ENCODE measurements at regions not wholly inside any gene's neighbourhood (a gene's known extent, or its start where the extent isn't known, plus 50 kb on each side); places are given as distances from the start of the nearest gene placed in this dataset.

DNA sequence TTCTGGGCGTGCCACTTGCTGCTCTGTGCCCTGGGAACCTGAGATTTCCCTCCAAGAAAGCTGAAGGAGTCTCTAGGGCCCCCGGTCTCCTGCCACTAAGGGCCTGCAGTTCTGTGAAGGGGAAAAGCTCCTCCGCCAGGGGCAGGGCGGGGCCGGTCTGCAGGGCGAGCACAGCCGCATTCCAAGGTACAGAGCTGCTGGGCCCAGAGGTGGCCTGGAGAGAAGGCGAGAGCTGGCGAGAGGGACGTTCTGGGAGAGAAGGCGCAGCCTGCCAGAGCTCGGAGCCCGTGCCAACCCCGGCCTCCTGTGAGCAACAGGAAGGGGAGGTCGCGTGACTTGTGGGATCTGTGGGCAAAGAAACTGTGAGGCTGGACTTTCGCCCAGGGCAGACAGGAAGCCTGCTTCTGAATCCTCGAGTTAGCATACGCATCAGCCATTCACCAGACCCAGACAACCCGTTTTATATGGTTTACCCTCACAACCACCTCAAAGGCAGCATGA lies 500.4 kb downstream of the SHQ1 start:
- no peak for TF ChIP-seq CTCF (conservative IDR thresholded peaks at IDR 0.05; ENCODE audit: low read depth, low read length)
- Histone ChIP-seq H3K4me1 (ENCODE audit: low read depth, poor library complexity, severe bottlenecking) (no peaks in the 10 kb centered on the region), H4K20me1 (ENCODE audit: insufficient read depth) (no peaks in the 10 kb centered on the region), H3K9ac (no peak overlapping the region), H3K27me3 (ENCODE audit: insufficient read depth, low read depth) (no peaks in the 10 kb centered on the region), H2AFZ (ENCODE audit: low read depth) (no peak overlapping the region), H3K36me3 (ENCODE audit: insufficient read depth) (no peaks in the 10 kb centered on the region), H3K27ac (no peak overlapping the region), H3K4me3 (IDR thresholded peaks at IDR 0.05; ENCODE audit: insufficient read depth, low read depth, low read length) (no peak overlapping the region), H3K4me2 (no peak overlapping the region), H3K79me2 (ENCODE audit: insufficient read depth, low read depth) (no peaks in the 10 kb centered on the region)

DNA sequence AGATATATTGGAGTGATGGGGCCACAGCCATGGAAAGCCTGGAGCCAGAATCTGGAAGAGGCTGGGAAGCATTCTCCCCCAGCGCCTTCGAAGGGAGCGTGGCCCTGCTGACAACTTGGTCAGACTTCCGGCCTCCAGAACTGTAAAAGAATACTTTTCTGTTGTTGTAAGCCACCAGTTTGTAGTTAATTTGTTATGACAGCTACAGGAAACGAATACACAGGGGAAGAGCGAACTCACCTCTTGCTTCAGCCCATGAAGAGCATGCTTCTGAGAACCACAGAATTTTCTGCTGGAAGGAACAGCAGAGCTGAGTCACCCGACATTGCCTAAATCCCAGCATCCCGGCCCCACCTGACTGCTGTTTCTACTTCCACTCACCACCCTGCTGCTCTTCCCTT lies 501.7 kb downstream of the SHQ1 start:
- no peak overlapping the region for H2AFZ ChIP-seq (ENCODE audit: low read depth)
- no peaks in the 10 kb centered on the region for H4K20me1 ChIP-seq (ENCODE audit: insufficient read depth)
- no peak overlapping the region for H3K4me2 ChIP-seq
- no peak overlapping the region for H3K4me3 ChIP-seq (IDR thresholded peaks at IDR 0.05; ENCODE audit: insufficient read depth, low read depth, low read length)
- no peak overlapping the region for H3K9ac ChIP-seq
- no peak for TF ChIP-seq CTCF (conservative IDR thresholded peaks at IDR 0.05; ENCODE audit: low read depth, low read length)
- no peaks in the 10 kb centered on the region for H3K79me2 ChIP-seq (ENCODE audit: insufficient read depth, low read depth)
- no peaks in the 10 kb centered on the region for H3K4me1 ChIP-seq (ENCODE audit: low read depth, poor library complexity, severe bottlenecking)
- no peaks in the 10 kb centered on the region for H3K27me3 ChIP-seq (ENCODE audit: insufficient read depth, low read depth)
- no peaks in the 10 kb centered on the region for H3K36me3 ChIP-seq (ENCODE audit: insufficient read depth)
- no peak overlapping the region for H3K27ac ChIP-seq

GRCh38 chr3:72345980-72346379 lies 502.3 kb downstream of the SHQ1 start:
- no peaks in the 10 kb centered on the region for H4K20me1 ChIP-seq (ENCODE audit: insufficient read depth)
- no peak overlapping the region for H3K4me2 ChIP-seq
- H3K27ac ChIP-seq: no peak overlapping the region
- no peak overlapping the region for H2AFZ ChIP-seq (ENCODE audit: low read depth)
- no peaks in the 10 kb centered on the region for H3K36me3 ChIP-seq (ENCODE audit: insufficient read depth)
- no peaks in the 10 kb centered on the region for H3K79me2 ChIP-seq (ENCODE audit: insufficient read depth, low read depth)
- no peak overlapping the region for H3K4me3 ChIP-seq (IDR thresholded peaks at IDR 0.05; ENCODE audit: insufficient read depth, low read depth, low read length)
- no peak for TF ChIP-seq CTCF (conservative IDR thresholded peaks at IDR 0.05; ENCODE audit: low read depth, low read length)
- no peaks in the 10 kb centered on the region for H3K4me1 ChIP-seq (ENCODE audit: low read depth, poor library complexity, severe bottlenecking)
- no peak overlapping the region for H3K9ac ChIP-seq
- no peaks in the 10 kb centered on the region for H3K27me3 ChIP-seq (ENCODE audit: insufficient read depth, low read depth)

- Histone ChIP-seq H3K4me3 (IDR thresholded peaks at IDR 0.05; ENCODE audit: insufficient read depth, low read depth, low read length) (no peak overlapping the region), H3K4me2 (no peak overlapping the region)
Observed at GRCh38 chr3:72345237-72345878, 502.9 kb downstream of the SHQ1 start.

More at GRCh38 chr3:72345237-72345878, 502.9 kb downstream of the SHQ1 start:
- Histone ChIP-seq H3K9ac (no peak overlapping the region), H4K20me1 (ENCODE audit: insufficient read depth) (no peaks in the 10 kb centered on the region), H3K27ac (no peak overlapping the region), H3K79me2 (ENCODE audit: insufficient read depth, low read depth) (no peaks in the 10 kb centered on the region), H3K4me1 (ENCODE audit: low read depth, poor library complexity, severe bottlenecking) (no peaks in the 10 kb centered on the region), H2AFZ (ENCODE audit: low read depth) (no peak overlapping the region), H3K36me3 (ENCODE audit: insufficient read depth) (no peaks in the 10 kb centered on the region), H3K27me3 (ENCODE audit: insufficient read depth, low read depth) (no peaks in the 10 kb centered on the region)
- no peak for TF ChIP-seq CTCF (conservative IDR thresholded peaks at IDR 0.05; ENCODE audit: low read depth, low read length)
